ENCODE measurements at regions not wholly inside any gene's neighbourhood (a gene's known extent, or its start where the extent isn't known, plus 50 kb on each side); places are given as distances from the start of the nearest gene placed in this dataset.
"Not testable (repeated sequence)": the region's sequence is repeated elsewhere in the genome, so short reads cannot be mapped to it uniquely, and the experiment has no call there.

DNA sequence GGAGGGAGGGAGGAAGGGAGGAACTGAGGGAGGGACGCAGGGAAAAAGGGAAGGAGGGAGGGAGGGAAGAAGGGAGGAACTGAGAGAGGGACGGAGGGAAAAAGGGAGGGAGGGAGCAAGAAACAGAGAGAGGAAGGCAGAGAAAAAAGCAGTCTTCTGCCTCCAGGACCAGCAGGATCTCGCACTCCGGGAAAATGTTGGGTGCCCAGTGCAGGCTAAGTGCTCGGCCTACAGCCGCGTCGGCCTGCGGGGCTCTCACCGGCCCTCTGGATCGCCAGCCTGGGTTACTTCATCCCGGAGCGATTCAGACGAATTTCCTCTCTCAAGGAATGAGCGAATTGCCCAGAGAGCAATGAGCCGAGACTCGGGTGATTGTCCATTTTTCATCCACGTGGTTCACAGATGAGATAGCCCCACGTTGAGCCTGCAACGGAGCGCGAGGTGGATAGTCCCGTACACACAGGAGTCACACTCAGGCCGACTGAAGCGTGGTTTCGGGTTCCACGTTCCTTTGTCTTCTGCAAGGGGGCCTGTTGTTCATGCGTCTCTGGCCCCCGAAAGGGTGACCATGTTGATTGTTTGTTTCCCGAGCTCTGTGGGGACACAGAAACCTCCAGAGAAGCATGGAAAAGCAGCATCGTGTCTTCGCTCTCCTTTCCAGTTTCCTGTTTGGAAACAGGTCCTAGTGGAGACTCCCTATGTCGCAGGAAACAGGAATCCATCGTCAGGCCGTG is 1937.1 kb upstream of the DEFB115 start:
- DNase-seq: not testable (repeated sequence)

DNA sequence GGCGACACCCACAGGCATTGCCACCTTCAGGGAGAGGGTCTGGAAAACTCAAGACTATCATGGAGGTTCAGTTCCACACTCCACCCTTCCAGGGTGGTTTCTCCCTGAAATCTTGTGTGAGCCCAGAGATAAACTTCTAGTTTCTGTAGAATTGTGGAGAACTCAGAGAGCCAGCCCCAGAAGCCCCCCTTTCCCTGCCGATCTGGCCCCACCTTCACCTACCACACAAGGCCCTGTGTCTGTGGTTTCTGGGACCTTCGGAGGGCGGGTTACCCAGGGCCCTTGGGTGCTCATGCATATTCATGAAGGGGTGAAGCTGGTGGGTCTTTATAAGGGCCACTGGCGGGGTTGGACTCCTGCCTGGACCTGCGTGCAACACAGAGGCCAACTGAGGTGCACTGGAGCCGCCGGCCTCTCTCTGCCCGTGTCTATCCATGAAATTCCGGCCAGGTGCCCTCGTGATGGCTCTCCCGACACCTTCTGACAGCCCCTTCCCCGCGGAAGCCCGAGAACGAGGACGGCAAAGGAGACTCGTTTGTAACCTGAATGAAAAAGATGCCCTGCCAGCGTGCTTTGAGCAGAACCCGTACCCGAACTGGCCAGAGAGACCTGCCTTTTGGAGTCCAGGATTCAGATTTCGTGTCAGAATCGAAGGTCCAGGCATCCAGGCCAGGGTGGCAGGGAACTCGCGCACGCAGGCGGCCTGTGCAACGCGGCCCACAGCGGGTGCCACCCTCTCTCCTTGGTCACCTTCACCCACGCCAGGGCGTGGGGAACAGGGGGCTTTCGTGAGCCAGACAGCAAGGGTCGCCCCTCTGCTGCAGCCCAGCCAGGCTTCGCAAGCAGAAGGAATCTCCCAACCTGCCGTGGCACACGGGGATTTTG is 1933.6 kb upstream of the DEFB115 start:
- not testable (repeated sequence) for DNase-seq

- DNase-seq: not testable (repeated sequence)
These were observed 1932.8 kb upstream of the DEFB115 start for GRCh38 chr20:29324516-29325303.

- no peak for DNase-seq
These were observed 1932.2 kb upstream of the DEFB115 start for GRCh38 chr20:29325304-29325640.

GRCh38 chr20:29325781-29326180 is 1931.7 kb upstream of the DEFB115 start:
- not testable (repeated sequence) for DNase-seq

GRCh38 chr20:29326376-29327070 is 1930.9 kb upstream of the DEFB115 start:
- no peak for DNase-seq

GRCh38 chr20:29327600-29328420 is 1929.7 kb upstream of the DEFB115 start:
- DNase-seq: not testable (repeated sequence)

DNA sequence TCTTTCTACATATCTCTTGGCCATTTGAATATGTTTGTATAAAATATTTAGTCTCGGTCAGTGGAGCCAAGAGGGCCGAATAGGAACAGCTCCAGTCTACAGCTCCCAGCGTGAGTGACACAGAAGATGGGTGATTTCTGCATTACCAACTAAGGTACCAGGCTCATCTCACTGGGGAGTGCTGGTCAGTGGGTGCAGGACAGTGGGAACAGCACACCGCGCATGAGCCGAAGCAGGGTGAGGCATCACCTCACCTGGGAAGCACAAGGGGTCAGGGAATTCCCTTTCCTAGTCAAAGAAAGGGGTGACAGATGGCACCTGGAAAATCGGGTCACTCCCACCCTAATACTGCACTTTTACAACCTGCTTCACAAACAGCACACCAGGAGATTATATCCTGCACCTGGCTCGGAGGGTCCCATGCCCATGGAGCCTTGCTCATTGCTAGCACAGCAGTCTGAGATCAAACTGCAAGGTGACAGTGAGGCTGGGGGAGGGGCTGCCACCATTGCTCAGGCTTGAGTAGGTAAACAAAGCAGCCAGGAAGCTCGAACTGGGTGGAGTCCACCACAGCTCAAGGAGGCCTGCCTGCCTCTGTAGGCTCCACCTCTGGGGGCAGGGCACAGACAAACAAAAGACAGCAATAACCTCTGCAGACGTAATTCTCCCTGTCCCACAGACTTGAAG is 1926.9 kb upstream of the DEFB115 start:
- not testable (repeated sequence) for DNase-seq

DNA sequence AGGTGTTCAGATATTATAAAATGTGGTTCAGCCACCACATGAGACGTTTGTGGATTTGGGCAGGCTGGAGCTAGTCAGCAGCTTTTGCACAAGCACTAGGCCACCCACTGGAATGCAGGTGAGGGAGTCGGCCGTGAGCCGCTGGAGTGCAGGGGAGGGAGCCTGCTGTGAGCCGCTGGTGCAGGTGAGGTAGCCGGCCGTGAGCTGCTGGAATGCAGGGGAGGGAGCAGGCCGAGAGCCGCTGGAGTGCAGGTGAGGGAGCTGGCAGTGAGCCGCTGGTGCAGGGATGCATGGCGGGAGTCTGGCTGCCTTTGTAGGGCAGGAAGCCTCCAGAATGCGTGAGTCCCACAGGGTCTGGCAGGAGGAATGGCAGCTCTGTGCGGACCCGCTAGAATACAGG is 1907.6 kb upstream of the DEFB115 start:
- no peak for DNase-seq

GRCh38 chr20:29375937-29376336 is 1881.5 kb upstream of the DEFB115 start:
- DNase-seq: not testable (repeated sequence)

GRCh38 chr20:29392853-29393252 is 1864.6 kb upstream of the DEFB115 start:
- DNase-seq: not testable (repeated sequence)

- no peak for DNase-seq
These were observed 1849.3 kb upstream of the DEFB115 start for GRCh38 chr20:29408034-29408695.

DNA sequence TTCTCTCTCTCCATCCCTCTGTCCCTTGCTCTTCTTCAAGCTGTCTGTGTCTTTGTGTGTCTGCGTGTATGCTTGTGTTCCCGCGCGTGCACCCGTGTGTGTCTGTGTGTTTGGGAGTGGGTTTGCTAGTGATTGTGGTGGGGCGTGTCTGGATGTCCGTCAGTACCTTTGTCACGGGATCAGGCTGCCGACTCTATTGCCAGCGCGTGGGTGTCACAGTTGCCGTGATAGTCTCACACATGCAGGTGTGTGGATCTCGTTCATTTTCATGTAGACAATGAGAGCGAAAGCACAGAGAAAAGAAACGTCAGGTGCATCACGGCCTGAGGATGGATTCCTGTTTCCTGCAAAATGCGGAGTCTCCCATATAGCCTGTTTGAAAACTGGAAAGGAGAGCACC is 1848.8 kb upstream of the DEFB115 start:
- not testable (repeated sequence) for DNase-seq

GRCh38 chr20:29409160-29409689 is 1848.2 kb upstream of the DEFB115 start:
- DNase-seq: not testable (repeated sequence)

GRCh38 chr20:29409833-29410805 is 1847.3 kb upstream of the DEFB115 start:
- DNase-seq: no peak

DNA sequence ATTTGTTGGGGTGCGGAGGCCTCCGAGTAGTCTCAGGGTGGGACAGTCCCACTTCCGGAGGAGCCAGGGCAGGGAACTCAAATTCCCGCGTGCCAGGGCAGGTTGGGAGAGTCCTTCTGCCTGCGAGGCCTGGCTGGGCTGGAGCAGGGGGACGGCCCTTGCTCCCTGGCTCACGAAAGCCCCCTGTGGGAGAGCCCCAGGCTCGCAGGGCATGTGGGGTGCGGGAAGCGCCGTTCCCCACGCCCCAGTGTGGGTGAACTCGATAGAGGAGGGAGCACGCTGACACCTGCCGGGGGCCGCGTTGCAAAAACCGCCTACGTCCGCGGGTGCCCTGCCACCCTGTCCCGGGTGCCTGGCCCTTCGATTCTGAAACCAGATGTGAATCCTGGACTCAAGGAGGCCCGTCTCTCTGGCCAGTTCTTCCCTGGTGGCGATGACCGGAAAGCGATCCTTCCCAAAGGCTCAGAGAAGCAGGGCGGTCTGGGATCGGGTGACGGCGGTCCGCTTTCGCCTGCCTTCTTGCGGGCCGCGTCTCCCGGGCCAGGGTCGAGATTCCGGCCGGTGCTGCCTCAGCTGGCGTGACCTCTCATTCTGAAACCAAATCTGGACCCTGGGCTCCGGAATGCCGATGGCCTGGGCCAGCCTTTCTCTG is 1846.5 kb upstream of the DEFB115 start:
- DNase-seq: no peak

GRCh38 chr20:29411458-29411820 is 1846.0 kb upstream of the DEFB115 start:
- DNase-seq: not testable (repeated sequence)

DNA sequence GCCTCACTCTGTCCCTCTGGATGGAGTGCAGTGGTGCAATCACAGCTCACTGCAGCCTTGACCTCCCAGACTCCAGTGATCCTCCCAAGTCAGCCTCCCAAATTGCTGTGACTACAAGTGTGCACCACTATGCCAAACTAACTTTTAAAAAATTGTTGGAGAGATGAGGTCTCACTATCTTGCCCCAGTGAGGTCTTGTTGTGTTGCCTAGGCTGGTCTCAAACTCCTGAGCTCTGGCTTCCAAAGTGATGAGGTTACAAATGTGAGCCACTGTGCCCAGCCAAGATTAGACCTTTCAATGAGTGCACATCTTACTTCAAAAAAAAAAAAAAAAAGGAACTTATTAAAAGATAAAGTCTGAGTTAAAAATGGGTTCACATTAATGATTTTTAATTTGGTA is 1838.1 kb upstream of the DEFB115 start:
- DNase-seq: no peak
